ENCODE measurements at regions not wholly inside any gene's neighbourhood (a gene's known extent, or its start where the extent isn't known, plus 50 kb on each side); places are given as distances from the start of the nearest gene placed in this dataset.

- H3K27me3 ChIP-seq (replicated peaks; ENCODE audit: control insufficient read depth, insufficient read depth, low read length) = no peaks in the 10 kb centered on the region
- H3K4me1 ChIP-seq (ENCODE audit: control insufficient read depth, insufficient read depth, low read length) = no peaks in the 10 kb centered on the region
- no peak for DNase-seq (ENCODE audit: low read depth)
- no peak overlapping the region for H3K4me3 ChIP-seq (ENCODE audit: low read length)
- H3K9ac ChIP-seq (ENCODE audit: low read length) = no peak overlapping the region
- peaks cover 3% of the 10 kb centered on the region for H3K9me3 ChIP-seq (ENCODE audit: control insufficient read depth, low read length)
- no peaks in the 10 kb centered on the region for H3K36me3 ChIP-seq (ENCODE audit: control insufficient read depth, insufficient read depth, low read length, severe bottlenecking)
Observed at GRCh38 chrX:94041881-94042280, 367.9 kb downstream of the FAM133A start.

DNA sequence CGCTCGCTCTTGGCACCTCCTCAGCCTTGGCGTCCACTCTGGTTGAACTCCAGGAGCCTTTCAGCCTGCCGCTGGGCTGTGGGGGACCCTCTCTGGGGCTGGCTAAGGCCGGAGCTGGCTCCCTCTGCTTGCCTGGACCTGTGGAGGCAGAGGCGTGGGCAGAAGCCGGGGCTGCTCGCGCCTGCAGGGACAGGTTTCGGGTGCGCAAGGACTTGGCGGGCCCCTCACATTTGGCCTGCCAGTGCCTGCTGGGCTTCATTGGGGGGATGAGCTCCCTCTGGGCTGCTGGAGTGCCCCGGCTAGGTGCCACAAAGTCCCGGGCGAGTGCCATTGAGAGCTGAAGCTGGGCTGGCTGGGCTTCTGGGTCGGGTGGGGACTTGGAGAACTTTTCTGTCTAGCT lies 371.7 kb downstream of the FAM133A start:
- Histone ChIP-seq H3K27me3 (replicated peaks; ENCODE audit: control insufficient read depth, insufficient read depth, low read length) (no peaks in the 10 kb centered on the region), H3K9me3 (ENCODE audit: control insufficient read depth, low read length) (no peaks in the 10 kb centered on the region), H3K36me3 (ENCODE audit: control insufficient read depth, insufficient read depth, low read length, severe bottlenecking) (no peaks in the 10 kb centered on the region), H3K4me3 (ENCODE audit: low read length) (no peak overlapping the region), H3K9ac (ENCODE audit: low read length) (no peak overlapping the region), H3K4me1 (ENCODE audit: control insufficient read depth, insufficient read depth, low read length) (no peaks in the 10 kb centered on the region)
- DNase-seq (ENCODE audit: low read depth) = no peak

- no peaks in the 10 kb centered on the region for H3K4me1 ChIP-seq (ENCODE audit: control insufficient read depth, insufficient read depth, low read length)
- H3K9ac ChIP-seq (ENCODE audit: low read length) = no peak overlapping the region
- no peak for DNase-seq (ENCODE audit: low read depth)
- no peaks in the 10 kb centered on the region for H3K9me3 ChIP-seq (ENCODE audit: control insufficient read depth, low read length)
- H3K4me3 ChIP-seq (ENCODE audit: low read length) = no peak overlapping the region
- H3K36me3 ChIP-seq (ENCODE audit: control insufficient read depth, insufficient read depth, low read length, severe bottlenecking) = no peaks in the 10 kb centered on the region
- peaks cover 6% of the 10 kb centered on the region for H3K27me3 ChIP-seq (replicated peaks; ENCODE audit: control insufficient read depth, insufficient read depth, low read length)
Observed at GRCh38 chrX:94051926-94052325, 377.9 kb downstream of the FAM133A start.

DNA sequence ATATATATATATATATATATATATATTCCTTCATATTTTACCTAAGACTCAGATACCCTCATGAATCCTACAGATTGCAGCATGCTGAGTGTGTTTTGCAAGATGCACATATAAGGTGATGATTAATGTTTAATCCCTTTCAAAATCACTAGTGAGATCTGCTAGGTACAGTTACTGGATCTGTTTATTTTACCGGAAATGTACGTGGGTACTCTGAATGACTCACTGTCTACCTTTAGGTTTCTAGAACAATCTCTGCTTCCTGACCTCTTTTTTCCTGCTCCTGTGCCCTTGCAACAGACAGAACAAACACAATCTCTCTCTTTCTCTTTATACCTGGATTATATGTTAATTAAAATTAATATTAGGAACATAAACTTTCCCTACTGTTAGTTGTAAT lies 379.6 kb downstream of the FAM133A start:
- no peak for DNase-seq (ENCODE audit: low read depth)
- no peak overlapping the region for H3K9ac ChIP-seq (ENCODE audit: low read length)

GRCh38 chrX:94057385-94057784 lies 383.4 kb downstream of the FAM133A start:
- no peak for DNase-seq (ENCODE audit: low read depth)
- peaks cover 20% of the 10 kb centered on the region for H3K27me3 ChIP-seq (replicated peaks; ENCODE audit: control insufficient read depth, insufficient read depth, low read length)
- no peak overlapping the region for H3K4me3 ChIP-seq (ENCODE audit: low read length)
- H3K36me3 ChIP-seq (ENCODE audit: control insufficient read depth, insufficient read depth, low read length, severe bottlenecking) = no peaks in the 10 kb centered on the region
- no peaks in the 10 kb centered on the region for H3K4me1 ChIP-seq (ENCODE audit: control insufficient read depth, insufficient read depth, low read length)
- H3K9me3 ChIP-seq (ENCODE audit: control insufficient read depth, low read length) = no peaks in the 10 kb centered on the region
- no peak overlapping the region for H3K9ac ChIP-seq (ENCODE audit: low read length)

More for the DNA sequence above, 379.6 kb downstream of the FAM133A start:
- no peaks in the 10 kb centered on the region for H3K9me3 ChIP-seq (ENCODE audit: control insufficient read depth, low read length)
- H3K4me3 ChIP-seq (ENCODE audit: low read length) = no peak overlapping the region
- no peaks in the 10 kb centered on the region for H3K36me3 ChIP-seq (ENCODE audit: control insufficient read depth, insufficient read depth, low read length, severe bottlenecking)
- peaks cover 9% of the 10 kb centered on the region for H3K27me3 ChIP-seq (replicated peaks; ENCODE audit: control insufficient read depth, insufficient read depth, low read length)
- H3K4me1 ChIP-seq (ENCODE audit: control insufficient read depth, insufficient read depth, low read length) = no peaks in the 10 kb centered on the region

DNA sequence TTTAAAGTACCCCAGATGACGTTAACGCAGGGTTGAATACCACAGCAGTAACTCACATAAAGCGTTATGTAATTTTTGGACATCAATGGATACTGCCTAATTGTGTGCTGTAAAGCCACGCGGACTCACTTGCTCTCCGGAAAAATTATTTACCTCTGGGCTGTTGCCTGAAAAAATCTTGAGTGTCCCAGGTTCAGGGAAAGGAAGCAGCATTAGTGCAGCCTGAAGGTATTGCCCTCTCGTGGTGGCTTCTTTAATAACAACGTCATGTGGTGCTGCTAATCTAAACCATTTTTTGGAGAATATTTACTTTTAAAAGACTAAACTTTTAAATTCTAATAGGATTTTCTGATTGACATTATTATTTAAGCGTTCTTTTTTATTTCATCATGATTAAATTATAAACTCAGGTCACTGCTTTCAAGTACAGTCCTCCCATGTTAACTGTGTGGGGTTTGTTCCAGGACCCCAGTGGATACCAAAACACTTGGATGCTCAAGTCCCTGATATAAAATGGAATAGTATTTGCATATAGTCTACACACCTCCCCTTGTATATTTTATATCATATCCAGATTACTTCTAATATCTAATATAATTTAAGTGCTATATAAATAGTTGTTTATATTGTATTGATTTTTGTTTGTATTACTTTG lies 384.8 kb downstream of the FAM133A start:
- Histone ChIP-seq H3K9me3 (ENCODE audit: control insufficient read depth, low read length) (no peaks in the 10 kb centered on the region), H3K4me3 (ENCODE audit: low read length) (no peak overlapping the region), H3K36me3 (ENCODE audit: control insufficient read depth, insufficient read depth, low read length, severe bottlenecking) (no peaks in the 10 kb centered on the region), H3K27me3 (replicated peaks; ENCODE audit: control insufficient read depth, insufficient read depth, low read length) (peaks cover 23% of the 10 kb centered on the region), H3K4me1 (ENCODE audit: control insufficient read depth, insufficient read depth, low read length) (no peaks in the 10 kb centered on the region), H3K9ac (ENCODE audit: low read length) (no peak overlapping the region)
- DNase-seq (ENCODE audit: low read depth) = peak; percentile 16

DNA sequence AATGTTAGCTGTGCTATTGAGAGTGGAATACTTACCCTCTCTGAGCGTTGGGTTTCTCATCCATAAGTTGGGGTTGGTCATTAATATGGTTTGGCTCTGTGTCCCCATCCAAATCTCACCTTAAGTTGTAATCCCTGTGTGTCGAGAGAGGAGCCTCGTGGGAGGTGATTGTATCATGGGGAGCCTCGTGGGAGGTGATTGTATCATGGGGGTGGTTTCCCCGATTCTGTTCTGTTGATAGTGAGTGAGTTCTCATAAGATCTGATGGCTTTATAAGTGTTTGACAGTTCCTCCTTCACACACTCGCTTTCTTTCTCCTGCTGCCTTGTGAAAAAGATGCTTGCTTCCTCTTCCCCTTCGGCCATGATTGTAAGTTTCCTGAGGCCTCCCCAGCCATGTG lies 391.1 kb downstream of the FAM133A start:
- H3K4me1 ChIP-seq (ENCODE audit: control insufficient read depth, insufficient read depth, low read length) = no peaks in the 10 kb centered on the region
- H3K9ac ChIP-seq (ENCODE audit: low read length) = no peak overlapping the region

DNA sequence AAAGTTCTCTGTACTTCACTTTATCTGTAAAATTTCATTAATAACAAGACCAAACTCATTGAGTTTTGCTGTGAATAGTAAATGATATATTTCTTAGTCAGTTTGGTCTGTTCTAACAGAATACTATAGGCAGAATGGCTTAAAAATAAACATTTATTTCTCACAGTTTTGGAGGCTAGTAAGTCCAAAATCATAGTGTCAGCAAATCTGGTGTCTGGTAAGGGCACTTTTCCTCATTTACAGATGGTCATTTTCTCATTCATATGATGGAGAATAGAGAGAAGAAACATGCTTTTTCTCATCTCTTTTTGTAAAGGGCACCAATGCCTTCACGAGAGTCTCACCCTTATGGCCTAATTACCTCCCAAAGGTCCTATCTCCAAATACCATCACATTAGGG lies 415.1 kb downstream of the FAM133A start:
- no peaks in the 10 kb centered on the region for H3K36me3 ChIP-seq (ENCODE audit: control insufficient read depth, insufficient read depth, low read length, severe bottlenecking)
- H3K9ac ChIP-seq (ENCODE audit: low read length) = no peak overlapping the region
- H3K9me3 ChIP-seq (ENCODE audit: control insufficient read depth, low read length) = no peaks in the 10 kb centered on the region
- no peak for DNase-seq (ENCODE audit: low read depth)
- H3K27me3 ChIP-seq (replicated peaks; ENCODE audit: control insufficient read depth, insufficient read depth, low read length) = no peaks in the 10 kb centered on the region
- H3K4me3 ChIP-seq (ENCODE audit: low read length) = no peak overlapping the region
- no peaks in the 10 kb centered on the region for H3K4me1 ChIP-seq (ENCODE audit: control insufficient read depth, insufficient read depth, low read length)

More for the DNA sequence above, 391.1 kb downstream of the FAM133A start:
- DNase-seq (ENCODE audit: low read depth) = no peak
- Histone ChIP-seq H3K27me3 (replicated peaks; ENCODE audit: control insufficient read depth, insufficient read depth, low read length) (peaks cover 15% of the 10 kb centered on the region), H3K36me3 (ENCODE audit: control insufficient read depth, insufficient read depth, low read length, severe bottlenecking) (no peaks in the 10 kb centered on the region), H3K4me3 (ENCODE audit: low read length) (no peak overlapping the region), H3K9me3 (ENCODE audit: control insufficient read depth, low read length) (no peaks in the 10 kb centered on the region)

DNA sequence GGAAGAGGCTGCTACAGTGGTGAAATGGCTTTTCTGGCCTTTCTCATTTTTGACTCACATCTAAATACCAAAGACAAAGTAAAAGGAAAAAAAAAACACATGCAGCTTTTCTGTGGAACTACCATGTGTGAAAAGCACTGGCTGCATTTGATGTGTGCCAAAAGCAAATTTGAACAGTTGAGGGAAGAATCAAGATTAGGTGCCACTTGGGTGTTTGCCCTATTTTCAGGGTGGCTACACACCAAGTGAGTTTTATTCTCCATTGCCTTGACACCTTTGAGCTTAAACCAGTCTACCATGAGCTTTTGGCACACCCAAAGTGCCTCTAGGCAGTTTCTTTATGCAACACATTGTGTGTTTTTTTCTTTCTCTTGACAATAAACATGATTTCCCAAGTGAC lies 423.9 kb downstream of the FAM133A start:
- no peak overlapping the region for H3K4me3 ChIP-seq (ENCODE audit: low read length)
- no peak overlapping the region for H3K9ac ChIP-seq (ENCODE audit: low read length)
- H3K27me3 ChIP-seq (replicated peaks; ENCODE audit: control insufficient read depth, insufficient read depth, low read length) = peaks cover 17% of the 10 kb centered on the region
- no peak for DNase-seq (ENCODE audit: low read depth)
- H3K4me1 ChIP-seq (ENCODE audit: control insufficient read depth, insufficient read depth, low read length) = no peaks in the 10 kb centered on the region
- H3K9me3 ChIP-seq (ENCODE audit: control insufficient read depth, low read length) = peaks cover 3% of the 10 kb centered on the region
- H3K36me3 ChIP-seq (ENCODE audit: control insufficient read depth, insufficient read depth, low read length, severe bottlenecking) = no peaks in the 10 kb centered on the region

DNA sequence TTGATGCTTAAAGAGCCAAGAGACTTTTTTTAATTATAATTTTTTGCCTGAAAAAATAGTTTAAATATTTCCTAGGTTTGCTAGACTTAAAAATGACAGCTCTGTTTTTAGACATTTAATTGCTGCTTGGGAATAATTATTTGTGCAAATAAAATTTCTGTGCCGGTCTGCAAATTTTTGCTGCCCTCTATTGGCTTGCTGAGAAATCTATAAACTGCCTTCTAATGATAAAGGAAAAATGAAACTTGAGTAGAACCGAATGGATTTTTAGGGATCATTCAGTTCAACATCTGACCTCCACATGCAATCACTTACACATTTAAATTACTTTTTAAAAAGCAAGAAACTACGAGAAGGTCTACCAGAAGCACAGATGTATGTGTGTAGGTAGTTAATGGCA lies 434.0 kb downstream of the FAM133A start:
- no peak overlapping the region for H3K4me3 ChIP-seq (ENCODE audit: low read length)
- H3K4me1 ChIP-seq (ENCODE audit: control insufficient read depth, insufficient read depth, low read length) = no peaks in the 10 kb centered on the region
- H3K27me3 ChIP-seq (replicated peaks; ENCODE audit: control insufficient read depth, insufficient read depth, low read length) = no peaks in the 10 kb centered on the region
- no peaks in the 10 kb centered on the region for H3K9me3 ChIP-seq (ENCODE audit: control insufficient read depth, low read length)
- H3K9ac ChIP-seq (ENCODE audit: low read length) = no peak overlapping the region
- no peaks in the 10 kb centered on the region for H3K36me3 ChIP-seq (ENCODE audit: control insufficient read depth, insufficient read depth, low read length, severe bottlenecking)
- no peak for DNase-seq (ENCODE audit: low read depth)

DNA sequence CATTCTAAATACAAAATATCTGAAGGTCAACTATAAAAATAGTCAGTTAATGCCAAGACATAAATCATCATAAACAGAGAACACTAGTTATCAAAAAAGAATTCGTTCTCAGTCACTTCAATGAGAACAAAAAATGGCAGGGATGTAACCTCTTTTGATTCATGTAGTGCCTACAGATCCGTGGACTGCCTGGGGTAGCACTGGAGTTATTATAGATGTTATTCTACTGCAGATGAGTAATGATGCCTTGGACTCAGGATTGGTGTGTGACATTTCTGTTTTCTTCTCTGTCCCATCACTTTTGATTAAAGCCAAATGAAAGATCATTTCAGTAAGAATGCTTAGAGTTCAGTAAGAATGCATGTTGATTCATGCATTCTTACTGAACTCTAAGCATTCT lies 440.4 kb downstream of the FAM133A start:
- Histone ChIP-seq H3K9ac (ENCODE audit: low read length) (no peak overlapping the region), H3K27me3 (replicated peaks; ENCODE audit: control insufficient read depth, insufficient read depth, low read length) (peaks cover 5% of the 10 kb centered on the region), H3K36me3 (ENCODE audit: control insufficient read depth, insufficient read depth, low read length, severe bottlenecking) (no peaks in the 10 kb centered on the region), H3K4me3 (ENCODE audit: low read length) (no peak overlapping the region), H3K4me1 (ENCODE audit: control insufficient read depth, insufficient read depth, low read length) (no peaks in the 10 kb centered on the region), H3K9me3 (ENCODE audit: control insufficient read depth, low read length) (no peaks in the 10 kb centered on the region)
- DNase-seq (ENCODE audit: low read depth) = no peak

DNA sequence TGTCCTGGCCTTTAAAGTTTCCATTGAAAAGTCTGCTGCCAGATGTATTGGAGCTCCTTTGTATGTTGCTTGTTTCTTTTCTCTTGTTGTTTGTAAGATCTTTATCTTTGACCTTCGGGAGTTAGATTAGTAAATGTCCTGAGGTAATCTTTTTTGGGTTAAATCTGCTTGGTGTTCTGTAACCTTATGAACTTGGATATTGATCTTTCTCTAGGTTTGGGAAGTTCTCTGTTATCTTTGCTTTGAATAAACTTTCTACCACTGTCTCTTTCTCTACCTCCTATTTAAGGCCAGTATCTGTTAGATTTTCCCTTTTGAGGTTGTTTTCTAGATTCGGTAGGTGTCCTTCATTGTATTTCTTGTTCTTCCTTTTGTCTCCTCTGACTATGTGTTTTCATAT lies 447.8 kb downstream of the FAM133A start:
- Histone ChIP-seq H3K9me3 (ENCODE audit: control insufficient read depth, low read length) (no peaks in the 10 kb centered on the region), H3K4me1 (ENCODE audit: control insufficient read depth, insufficient read depth, low read length) (no peaks in the 10 kb centered on the region), H3K36me3 (ENCODE audit: control insufficient read depth, insufficient read depth, low read length, severe bottlenecking) (no peaks in the 10 kb centered on the region), H3K27me3 (replicated peaks; ENCODE audit: control insufficient read depth, insufficient read depth, low read length) (no peaks in the 10 kb centered on the region), H3K9ac (ENCODE audit: low read length) (no peak overlapping the region), H3K4me3 (ENCODE audit: low read length) (no peak overlapping the region)
- DNase-seq (ENCODE audit: low read depth) = no peak

Data from adipocyte (in vitro differentiated cells).